ENCODE measurements at regions not wholly inside any gene's neighbourhood (a gene's known extent, or its start where the extent isn't known, plus 50 kb on each side); places are given as distances from the start of the nearest gene placed in this dataset.

- ChIA-PET POLR2A (no interaction called here), CTCF (ENCODE audit: low intra/inter-chr PET ratio, low total read pairs) (no interaction called here)
- intact Hi-C loops (cut with micrococcal nuclease; ENCODE audit: unreplicated experiment): no loop called here
- no TSS peak for BruUV-seq (replicated peaks)
- Histone ChIP-seq H3K9me3 (ENCODE audit: low read length) (no peaks in the 10 kb centered on the region), H4K20me1 (ENCODE audit: insufficient read depth, low read length) (no peaks in the 10 kb centered on the region), H3K4me2 (ENCODE audit: low read depth, low read length) (no peak overlapping the region), H3K27me3 (ENCODE audit: control insufficient read depth in 1 of 2, insufficient read depth in 2 of 2, low read length in 2 of 2) (no peaks in the 10 kb centered on the region), H3K27ac (ENCODE audit: extremely low read length, insufficient read depth, low read length) (no peak overlapping the region), H3K4me1 (ENCODE audit: insufficient read depth, low read length) (peaks cover 44% of the 10 kb centered on the region), H3K9ac (ENCODE audit: insufficient read depth, low read depth, low read length) (no peak overlapping the region), H3K4me3 (replicated peaks in 1 of 3; ENCODE audit: insufficient read depth in 1 of 3, low read depth in 2 of 3, low read length in 3 of 3) (no peak overlapping the region), H3K79me2 (ENCODE audit: insufficient read depth, low read length) (no peaks in the 10 kb centered on the region), H2AFZ (ENCODE audit: low read length) (no peak overlapping the region), H3K36me3 (replicated peaks in 1 of 2; ENCODE audit: control insufficient read depth in 1 of 2, insufficient read depth in 2 of 2, low read length in 2 of 2) (no peaks in the 10 kb centered on the region)
- TF ChIP-seq TSC22D2 (CRISPR knock-in tag; IDR thresholded peaks at IDR 0.05; ENCODE audit: borderline replicate concordance) (no peak), PRMT3 (CRISPR knock-in tag; IDR thresholded peaks at IDR 0.05; ENCODE audit: borderline replicate concordance, low read depth) (no peak), FOXO4 (CRISPR knock-in tag; conservative IDR thresholded peaks at IDR 0.05) (0 out of 2 replicates have a peak, but pooled peaks have one; percentile 16), ZNF20 (CRISPR knock-in tag; IDR thresholded peaks at IDR 0.05) (no peak), MIXL1 (CRISPR knock-in tag; IDR thresholded peaks at IDR 0.05) (no peak), ADNP (CRISPR knock-in tag; IDR thresholded peaks at IDR 0.05) (no peak), ZNF891 (CRISPR knock-in tag; IDR thresholded peaks at IDR 0.05) (no peak)
- 12% methylated on average over 8 of the region's 8 CpGs for WGBS (ENCODE audit: low lambda C conversion rate)
- FAIRE-seq: no peak
- no peak for ATAC-seq
- DNase-seq (ENCODE audit: low spot score): no peak
- in situ Hi-C loops (cut with HindIII; ENCODE audit: extremely low pct_ligation_motif_present, low pct_unique_long_range_greater_than_20kb): no loop called here
Measured at GRCh38 chr20:6492271-6493055, 275.0 kb upstream of the BMP2 start.

GRCh38 chr20:6490849-6491248 lies 276.6 kb upstream of the BMP2 start:
- ATAC-seq: peak; percentile 96
- Histone ChIP-seq H3K4me3 (replicated peaks in 1 of 3; ENCODE audit: insufficient read depth in 1 of 3, low read depth in 2 of 3, low read length in 3 of 3) (no peak overlapping the region; a peak in 1 of 6 replicates), H3K36me3 (replicated peaks in 1 of 2; ENCODE audit: control insufficient read depth in 1 of 2, insufficient read depth in 2 of 2, low read length in 2 of 2) (no peaks in the 10 kb centered on the region), H3K79me2 (ENCODE audit: insufficient read depth, low read length) (no peaks in the 10 kb centered on the region), H2AFZ (ENCODE audit: low read length) (no peak overlapping the region), H4K20me1 (ENCODE audit: insufficient read depth, low read length) (no peaks in the 10 kb centered on the region), H3K9me3 (ENCODE audit: low read length) (no peaks in the 10 kb centered on the region), H3K27ac (ENCODE audit: extremely low read length, insufficient read depth, low read length) (peak overlapping the region; percentile 9), H3K27me3 (ENCODE audit: control insufficient read depth in 1 of 2, insufficient read depth in 2 of 2, low read length in 2 of 2) (no peaks in the 10 kb centered on the region), H3K9ac (ENCODE audit: insufficient read depth, low read depth, low read length) (no peak overlapping the region), H3K4me1 (ENCODE audit: insufficient read depth, low read length) (peaks cover 44% of the 10 kb centered on the region), H3K4me2 (ENCODE audit: low read depth, low read length) (peak overlapping the region; percentile 14; the same call in 1 of the 2 replicates)
- intact Hi-C loops (cut with micrococcal nuclease; ENCODE audit: unreplicated experiment): no loop called here
- peak; percentile 90 for FAIRE-seq
- WGBS (ENCODE audit: low lambda C conversion rate): 3% methylated on average over 3 of the region's 3 CpGs
- CTCF ChIA-PET (ENCODE audit: low intra/inter-chr PET ratio, low total read pairs): no interaction called here
- BruUV-seq (replicated peaks): no TSS peak
- DNase-seq (ENCODE audit: low spot score): peak; percentile 89
- in situ Hi-C loops (cut with HindIII; ENCODE audit: extremely low pct_ligation_motif_present, low pct_unique_long_range_greater_than_20kb): no loop called here
- POLR2A ChIA-PET: no interaction called here
- TF ChIP-seq GLI4 (CRISPR knock-in tag; IDR thresholded peaks at IDR 0.05; ENCODE audit: borderline replicate concordance) (no peak), ZBTB34 (CRISPR knock-in tag; IDR thresholded peaks at IDR 0.05) (no peak), FLYWCH1 (CRISPR knock-in tag; IDR thresholded peaks at IDR 0.05) (no peak), SOX5 (CRISPR knock-in tag; IDR thresholded peaks at IDR 0.05; ENCODE audit: borderline replicate concordance) (peak; percentile 58), RNF219 (CRISPR knock-in tag; IDR thresholded peaks at IDR 0.05) (no peak), MBNL3 (CRISPR knock-in tag; conservative IDR thresholded peaks at IDR 0.05) (0 out of 2 replicates have a peak, but pooled peaks have one; percentile 93), ZNF12 (CRISPR knock-in tag; IDR thresholded peaks at IDR 0.05) (peak; percentile 64)
